HEK293T (cell line): ENCODE measurements at regions not wholly inside any gene's neighbourhood (a gene's known extent, or its start where the extent isn't known, plus 50 kb on each side); places are given as distances from the start of the nearest gene placed in this dataset.

ENCODE experiments used
- BHLHE40 ChIP-seq: fragments of 450-650 bp; IDR thresholded peaks from 2 replicates; pipeline ENCODE4 v1.6.1; 2016; ENCODE audit warnings: mild to moderate bottlenecking, moderate library complexity, borderline replicate concordance
- TARDBP ChIP-seq: fragments of 450-650 bp; IDR thresholded peaks from 2 replicates; pipeline ENCODE4 v1.6.1; 2016
- ZNF384 ChIP-seq: fragments of 450-650 bp; IDR thresholded peaks from 2 replicates; pipeline ENCODE4 v1.6.1; 2016

- TF ChIP-seq BHLHE40: no peak
- TF ChIP-seq ZNF384: no peak
- TF ChIP-seq TARDBP: no peak
These were observed 148.4 kb upstream of the TRPM3 start for GRCh38 chr9:71269859-71270258.
